SIG-M5 treated with dmso at 0.1 percent for 504 hours (cell line): ENCODE measurements at regions not wholly inside any gene's neighbourhood (a gene's known extent, or its start where the extent isn't known, plus 50 kb on each side); places are given as distances from the start of the nearest gene placed in this dataset.
A peak's percentile ranks its signal among the peaks of the same experiment; 100 is the strongest.
"Not testable (repeated sequence)": the region's sequence is repeated elsewhere in the genome, so short reads cannot be mapped to it uniquely, and the experiment has no call there.

Experiments used
- DNase-seq: peaks from one replicate; lab custom pipeline; 2025; ENCODE audit not compliant: unreplicated experiment; lab: John Stamatoyannopoulos, UW

- peak; percentile 60 for DNase-seq
These were observed 221.5 kb upstream of the SLC35G4 start for GRCh38 chr18:11387880-11388279.

- DNase-seq = no peak
These were observed 226.0 kb upstream of the SLC35G4 start for GRCh38 chr18:11383381-11383780.

GRCh38 chr18:11380968-11381367 is 228.4 kb upstream of the SLC35G4 start:
- DNase-seq = no peak

GRCh38 chr18:11379660-11380059 is 229.7 kb upstream of the SLC35G4 start:
- no peak for DNase-seq

- DNase-seq = no peak
These were observed 228.6 kb upstream of the PIEZO2 start for GRCh38 chr18:11377766-11378540.

- DNase-seq = no peak
These were observed 222.8 kb upstream of the PIEZO2 start for GRCh38 chr18:11372163-11372562.

GRCh38 chr18:11369556-11369955 is 220.2 kb upstream of the PIEZO2 start:
- no peak for DNase-seq

- peak; percentile 31 for DNase-seq
These were observed 218.7 kb upstream of the PIEZO2 start for GRCh38 chr18:11368020-11368419.

- no peak for DNase-seq
These were observed 218.0 kb upstream of the PIEZO2 start for GRCh38 chr18:11367351-11367750.

GRCh38 chr18:11366410-11366809 is 217.0 kb upstream of the PIEZO2 start:
- no peak for DNase-seq

- no peak for DNase-seq
These were observed 213.5 kb upstream of the PIEZO2 start for GRCh38 chr18:11362856-11363255.

- DNase-seq = not testable (repeated sequence)
These were observed 212.5 kb upstream of the PIEZO2 start for GRCh38 chr18:11361862-11362261.

GRCh38 chr18:11357678-11358077 is 208.3 kb upstream of the PIEZO2 start:
- DNase-seq = no peak

- not testable (repeated sequence) for DNase-seq
These were observed 195.2 kb upstream of the PIEZO2 start for GRCh38 chr18:11344576-11344975.

- DNase-seq = no peak
These were observed 193.7 kb upstream of the PIEZO2 start for GRCh38 chr18:11343096-11343495.

GRCh38 chr18:11342115-11342514 is 192.7 kb upstream of the PIEZO2 start:
- not testable (repeated sequence) for DNase-seq

- DNase-seq = no peak
These were observed 189.9 kb upstream of the PIEZO2 start for GRCh38 chr18:11339188-11339775.

- DNase-seq = no peak
These were observed 186.9 kb upstream of the PIEZO2 start for GRCh38 chr18:11336241-11336640.

GRCh38 chr18:11327391-11328009 is 178.1 kb upstream of the PIEZO2 start:
- DNase-seq = no peak

- peak; percentile 77 for DNase-seq
These were observed 175.8 kb upstream of the PIEZO2 start for GRCh38 chr18:11324956-11325882.

- DNase-seq = no peak
These were observed 175.1 kb upstream of the PIEZO2 start for GRCh38 chr18:11324510-11324909.
